ENCODE measurements at regions not wholly inside any gene's neighbourhood (a gene's known extent, or its start where the extent isn't known, plus 50 kb on each side); places are given as distances from the start of the nearest gene placed in this dataset.

DNA sequence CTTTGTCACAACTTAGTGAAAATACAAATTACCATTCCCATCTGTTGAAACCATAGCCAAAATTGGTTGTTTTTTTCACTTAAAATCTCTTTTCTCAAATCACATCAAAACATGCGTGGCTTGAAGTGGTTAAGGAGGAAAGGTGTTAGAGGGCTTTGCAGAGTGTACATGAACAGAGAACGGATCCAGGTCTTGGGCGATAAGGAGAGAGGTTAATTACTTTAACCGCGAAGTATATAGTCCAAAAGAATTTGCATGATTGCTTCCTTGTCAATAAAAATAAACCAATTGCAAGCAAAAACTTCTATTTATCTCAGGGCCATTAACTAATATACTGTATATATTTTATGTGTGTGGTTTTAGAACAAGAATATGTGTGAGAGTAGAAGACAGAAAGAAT lies 813.9 kb upstream of the SORCS1 start:
- no peaks in the 10 kb centered on the region for H3K9me3 ChIP-seq (ENCODE audit: control insufficient read depth, insufficient read depth, low read depth, low read length)
- H3K4me3 ChIP-seq (ENCODE audit: low read depth in 2 of 2, low read length in 2 of 2): no peak overlapping the region
- ATAC-seq: no peak
- intact Hi-C loops (cut with micrococcal nuclease; ENCODE audit: unreplicated experiment) (no loop called here), in situ Hi-C loops (cut with HindIII; ENCODE audit: low pct_unique_long_range_greater_than_20kb, low sequenced_read_pairs) (no loop called here)
- H3K36me3 ChIP-seq (ENCODE audit: control insufficient read depth, insufficient read depth, low read length): no peaks in the 10 kb centered on the region
- no peaks in the 10 kb centered on the region for H3K4me1 ChIP-seq (ENCODE audit: control insufficient read depth, insufficient read depth, low read length)
- POLR2A ChIA-PET: no interaction called here
- H3K27me3 ChIP-seq (ENCODE audit: control insufficient read depth, insufficient read depth, low read length): no peaks in the 10 kb centered on the region
- CTCF ChIA-PET: no interaction called here
- TF ChIP-seq POLR2AphosphoS5 (IDR thresholded peaks at IDR 0.05; ENCODE audit: low read depth, low read length) (no peak), TCF7L2 (IDR thresholded peaks at IDR 0.05; ENCODE audit: low read depth, low read length) (no peak), SIN3A (IDR thresholded peaks at IDR 0.05; ENCODE audit: borderline replicate concordance, insufficient read depth, low read depth, low read length) (no peak)
- TF ChIP-seq, protein P1, sequence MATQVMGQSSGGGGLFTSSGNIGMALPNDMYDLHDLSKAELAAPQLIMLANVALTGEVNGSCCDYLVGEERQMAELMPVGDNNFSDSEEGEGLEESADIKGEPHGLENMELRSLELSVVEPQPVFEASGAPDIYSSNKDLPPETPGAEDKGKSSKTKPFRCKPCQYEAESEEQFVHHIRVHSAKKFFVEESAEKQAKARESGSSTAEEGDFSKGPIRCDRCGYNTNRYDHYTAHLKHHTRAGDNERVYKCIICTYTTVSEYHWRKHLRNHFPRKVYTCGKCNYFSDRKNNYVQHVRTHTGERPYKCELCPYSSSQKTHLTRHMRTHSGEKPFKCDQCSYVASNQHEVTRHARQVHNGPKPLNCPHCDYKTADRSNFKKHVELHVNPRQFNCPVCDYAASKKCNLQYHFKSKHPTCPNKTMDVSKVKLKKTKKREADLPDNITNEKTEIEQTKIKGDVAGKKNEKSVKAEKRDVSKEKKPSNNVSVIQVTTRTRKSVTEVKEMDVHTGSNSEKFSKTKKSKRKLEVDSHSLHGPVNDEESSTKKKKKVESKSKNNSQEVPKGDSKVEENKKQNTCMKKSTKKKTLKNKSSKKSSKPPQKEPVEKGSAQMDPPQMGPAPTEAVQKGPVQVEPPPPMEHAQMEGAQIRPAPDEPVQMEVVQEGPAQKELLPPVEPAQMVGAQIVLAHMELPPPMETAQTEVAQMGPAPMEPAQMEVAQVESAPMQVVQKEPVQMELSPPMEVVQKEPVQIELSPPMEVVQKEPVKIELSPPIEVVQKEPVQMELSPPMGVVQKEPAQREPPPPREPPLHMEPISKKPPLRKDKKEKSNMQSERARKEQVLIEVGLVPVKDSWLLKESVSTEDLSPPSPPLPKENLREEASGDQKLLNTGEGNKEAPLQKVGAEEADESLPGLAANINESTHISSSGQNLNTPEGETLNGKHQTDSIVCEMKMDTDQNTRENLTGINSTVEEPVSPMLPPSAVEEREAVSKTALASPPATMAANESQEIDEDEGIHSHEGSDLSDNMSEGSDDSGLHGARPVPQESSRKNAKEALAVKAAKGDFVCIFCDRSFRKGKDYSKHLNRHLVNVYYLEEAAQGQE (IDR thresholded peaks at IDR 0.05; ENCODE audit: insufficient read depth in 1 of 2, low read depth in 2 of 2, low read length in 1 of 2): no peak
- TF ChIP-seq, protein P2, sequence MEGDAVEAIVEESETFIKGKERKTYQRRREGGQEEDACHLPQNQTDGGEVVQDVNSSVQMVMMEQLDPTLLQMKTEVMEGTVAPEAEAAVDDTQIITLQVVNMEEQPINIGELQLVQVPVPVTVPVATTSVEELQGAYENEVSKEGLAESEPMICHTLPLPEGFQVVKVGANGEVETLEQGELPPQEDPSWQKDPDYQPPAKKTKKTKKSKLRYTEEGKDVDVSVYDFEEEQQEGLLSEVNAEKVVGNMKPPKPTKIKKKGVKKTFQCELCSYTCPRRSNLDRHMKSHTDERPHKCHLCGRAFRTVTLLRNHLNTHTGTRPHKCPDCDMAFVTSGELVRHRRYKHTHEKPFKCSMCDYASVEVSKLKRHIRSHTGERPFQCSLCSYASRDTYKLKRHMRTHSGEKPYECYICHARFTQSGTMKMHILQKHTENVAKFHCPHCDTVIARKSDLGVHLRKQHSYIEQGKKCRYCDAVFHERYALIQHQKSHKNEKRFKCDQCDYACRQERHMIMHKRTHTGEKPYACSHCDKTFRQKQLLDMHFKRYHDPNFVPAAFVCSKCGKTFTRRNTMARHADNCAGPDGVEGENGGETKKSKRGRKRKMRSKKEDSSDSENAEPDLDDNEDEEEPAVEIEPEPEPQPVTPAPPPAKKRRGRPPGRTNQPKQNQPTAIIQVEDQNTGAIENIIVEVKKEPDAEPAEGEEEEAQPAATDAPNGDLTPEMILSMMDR (IDR thresholded peaks at IDR 0.05): no peak
- no peak overlapping the region for H3K27ac ChIP-seq (ENCODE audit: low read length)
- BruUV-seq (replicated peaks): no TSS peak
- DNase-seq (ENCODE audit: low read depth, low spot score): no peak

DNA sequence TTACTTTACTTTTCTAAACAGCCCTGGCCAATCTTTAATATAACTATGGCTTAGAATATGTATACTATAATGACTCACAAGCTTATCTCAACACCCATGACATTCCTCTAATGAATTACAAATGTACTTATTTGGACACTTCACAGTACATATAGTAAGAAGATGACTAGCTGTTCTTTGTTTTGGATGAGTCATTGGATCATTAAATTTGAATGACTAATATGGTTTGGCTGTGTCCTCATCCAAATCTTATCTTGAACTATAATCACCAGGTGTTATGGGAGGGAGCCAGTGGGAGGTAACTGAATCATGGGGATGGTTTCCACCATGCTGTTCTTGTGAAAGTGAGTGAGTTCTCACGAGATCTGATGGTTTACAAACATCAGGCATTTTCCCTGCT lies 807.5 kb upstream of the SORCS1 start:
- Histone ChIP-seq H3K27ac (ENCODE audit: low read length) (no peak overlapping the region), H3K4me3 (ENCODE audit: low read depth in 2 of 2, low read length in 2 of 2) (no peak overlapping the region), H3K27me3 (ENCODE audit: control insufficient read depth, insufficient read depth, low read length) (no peaks in the 10 kb centered on the region), H3K9me3 (ENCODE audit: control insufficient read depth, insufficient read depth, low read depth, low read length) (no peaks in the 10 kb centered on the region), H3K36me3 (ENCODE audit: control insufficient read depth, insufficient read depth, low read length) (no peaks in the 10 kb centered on the region), H3K4me1 (ENCODE audit: control insufficient read depth, insufficient read depth, low read length) (no peaks in the 10 kb centered on the region)
- intact Hi-C loops (cut with micrococcal nuclease; ENCODE audit: unreplicated experiment) (loop anchor here (2.0 kb wide), 1 partner anchor 61 kb away; no protein-coding TSS in a partner anchor), in situ Hi-C loops (cut with HindIII; ENCODE audit: low pct_unique_long_range_greater_than_20kb, low sequenced_read_pairs) (no loop called here)
- no peak for ATAC-seq
- ChIA-PET CTCF (no interaction called here), POLR2A (no interaction called here)
- peak; percentile 17 for DNase-seq (ENCODE audit: low read depth, low spot score)
- BruUV-seq (replicated peaks): no TSS peak
- TF ChIP-seq POLR2AphosphoS5 (IDR thresholded peaks at IDR 0.05; ENCODE audit: low read depth, low read length): no peak
- no peak for TF ChIP-seq SIN3A (IDR thresholded peaks at IDR 0.05; ENCODE audit: borderline replicate concordance, insufficient read depth, low read depth, low read length)
- TF ChIP-seq TCF7L2 (IDR thresholded peaks at IDR 0.05; ENCODE audit: low read depth, low read length): no peak
- TF ChIP-seq, protein P2 (IDR thresholded peaks at IDR 0.05): no peak
- TF ChIP-seq, protein P1 (IDR thresholded peaks at IDR 0.05; ENCODE audit: insufficient read depth in 1 of 2, low read depth in 2 of 2, low read length in 1 of 2): no peak

Data from Panc1 (cell line).